ENCODE measurements at regions not wholly inside any gene's neighbourhood (a gene's known extent, or its start where the extent isn't known, plus 50 kb on each side); places are given as distances from the start of the nearest gene placed in this dataset.

DNA sequence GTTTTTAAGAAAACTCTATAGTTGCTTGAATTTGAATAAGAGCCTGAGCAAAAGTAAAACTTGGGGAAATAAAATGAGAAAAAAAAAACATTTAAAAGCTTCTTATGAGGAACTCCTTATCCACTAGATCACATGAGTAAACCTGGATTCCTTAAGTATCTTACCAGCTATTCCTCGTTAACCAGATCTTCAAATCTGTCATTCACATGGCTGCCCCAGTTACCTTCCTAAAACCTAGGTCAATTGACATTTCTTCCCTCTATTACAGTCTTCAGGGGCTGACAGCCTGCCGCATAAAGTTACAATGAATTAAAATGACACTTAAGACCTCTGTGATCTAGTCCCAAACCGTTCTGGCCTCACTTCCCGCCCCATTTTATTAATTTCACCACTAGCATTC lies 583.6 kb downstream of the NR2F2 start (continued):
- no peak for TF ChIP-seq GLIS3 (CRISPR knock-in tag; IDR thresholded peaks at IDR 0.05)

DNA sequence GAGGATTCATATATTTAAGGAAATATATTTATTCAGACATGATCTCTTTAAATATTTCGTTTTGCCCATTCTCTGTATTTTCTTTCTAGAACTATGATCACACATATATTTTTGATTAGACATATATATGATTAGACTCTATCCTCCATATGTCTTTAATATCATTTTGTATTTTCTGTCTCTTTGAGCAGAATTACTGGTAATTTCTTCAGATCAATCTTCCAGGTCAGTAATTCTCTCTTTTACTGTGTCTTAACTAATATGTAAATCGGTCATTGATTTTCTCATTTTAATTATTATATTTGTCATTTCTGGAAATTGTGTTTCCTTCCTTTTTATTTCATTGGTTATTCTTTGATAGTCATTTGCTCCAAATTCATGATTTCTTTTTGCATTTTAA lies 586.2 kb downstream of the NR2F2 start:
- no peak for ATAC-seq
- TF ChIP-seq ZFP30 (CRISPR knock-in tag; IDR thresholded peaks at IDR 0.05) (peak; percentile 92), TCF4 (CRISPR knock-in tag; IDR thresholded peaks at IDR 0.05; ENCODE audit: borderline replicate concordance) (no peak)

GRCh38 chr15:96924570-96924969 lies 594.1 kb downstream of the NR2F2 start:
- no peak for ATAC-seq
- TF ChIP-seq ZNF8 (CRISPR knock-in tag; IDR thresholded peaks at IDR 0.05) (no peak), CSRNP3 (CRISPR knock-in tag; IDR thresholded peaks at IDR 0.05) (no peak), TOX (CRISPR knock-in tag; IDR thresholded peaks at IDR 0.05; ENCODE audit: borderline replicate concordance) (no peak), POU6F1 (CRISPR knock-in tag; IDR thresholded peaks at IDR 0.05; ENCODE audit: borderline replicate concordance, low read depth) (no peak), ZFP30 (CRISPR knock-in tag; IDR thresholded peaks at IDR 0.05) (no peak), OSR1 (CRISPR knock-in tag; IDR thresholded peaks at IDR 0.05) (no peak), TCF4 (CRISPR knock-in tag; IDR thresholded peaks at IDR 0.05; ENCODE audit: borderline replicate concordance) (no peak), ZNF70 (CRISPR knock-in tag; IDR thresholded peaks at IDR 0.05) (no peak), GLIS3 (CRISPR knock-in tag; IDR thresholded peaks at IDR 0.05) (no peak), ISL1 (CRISPR knock-in tag; IDR thresholded peaks at IDR 0.05) (no peak), SNAI2 (CRISPR knock-in tag; IDR thresholded peaks at IDR 0.05) (no peak)
- TF ChIP-seq, protein P1, sequence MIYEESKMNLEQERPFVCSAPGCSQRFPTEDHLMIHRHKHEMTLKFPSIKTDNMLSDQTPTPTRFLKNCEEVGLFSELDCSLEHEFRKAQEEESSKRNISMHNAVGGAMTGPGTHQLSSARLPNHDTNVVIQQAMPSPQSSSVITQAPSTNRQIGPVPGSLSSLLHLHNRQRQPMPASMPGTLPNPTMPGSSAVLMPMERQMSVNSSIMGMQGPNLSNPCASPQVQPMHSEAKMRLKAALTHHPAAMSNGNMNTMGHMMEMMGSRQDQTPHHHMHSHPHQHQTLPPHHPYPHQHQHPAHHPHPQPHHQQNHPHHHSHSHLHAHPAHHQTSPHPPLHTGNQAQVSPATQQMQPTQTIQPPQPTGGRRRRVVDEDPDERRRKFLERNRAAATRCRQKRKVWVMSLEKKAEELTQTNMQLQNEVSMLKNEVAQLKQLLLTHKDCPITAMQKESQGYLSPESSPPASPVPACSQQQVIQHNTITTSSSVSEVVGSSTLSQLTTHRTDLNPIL (CRISPR knock-in tag; IDR thresholded peaks at IDR 0.05; ENCODE audit: low read depth): no peak

DNA sequence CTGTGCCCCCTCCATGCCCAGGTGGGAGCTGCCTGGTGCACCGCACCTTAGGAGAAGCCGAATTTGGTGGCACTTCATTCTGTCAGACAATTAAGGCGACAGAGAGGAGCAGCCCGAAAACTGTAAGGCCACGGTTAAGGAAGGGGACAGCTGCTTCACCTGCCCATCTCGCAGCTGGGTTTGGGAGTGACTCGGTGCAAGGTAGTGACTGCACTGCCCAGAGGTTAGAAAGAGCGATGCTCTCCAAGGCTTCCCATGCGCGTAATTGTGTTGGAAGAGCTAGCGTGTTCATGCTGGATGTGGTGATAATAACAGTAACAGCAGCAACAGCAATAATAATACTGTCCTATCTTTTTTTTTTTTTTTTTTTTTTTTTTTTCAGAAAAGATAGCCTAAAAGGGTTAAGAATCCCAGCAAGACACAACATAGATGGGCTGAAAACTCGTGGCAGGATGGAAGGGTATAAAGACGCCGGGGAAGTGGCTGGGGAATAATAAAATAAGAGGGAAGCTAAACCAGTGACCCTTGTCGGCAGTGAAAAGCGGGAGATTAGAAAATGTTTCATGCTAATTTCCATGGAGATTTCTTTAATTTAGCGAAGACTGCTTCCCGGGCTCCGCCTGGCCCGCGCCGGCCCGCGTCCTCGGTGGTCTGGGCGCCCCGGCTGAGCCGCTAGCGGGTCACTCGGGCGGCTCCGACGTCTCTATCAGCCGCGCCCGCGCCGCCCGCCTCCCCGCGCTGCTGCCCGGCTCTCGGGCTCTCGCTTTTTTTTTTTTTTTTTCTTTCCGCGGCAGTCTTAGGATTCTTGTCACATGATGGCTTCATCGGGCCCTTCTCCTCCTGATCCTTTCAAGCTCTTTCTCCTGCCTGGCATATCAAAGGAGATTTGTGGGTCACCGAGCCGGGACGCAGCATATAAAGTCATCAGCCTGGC lies 617.1 kb downstream of the NR2F2 start:
- ATAC-seq: no peak
- TF ChIP-seq BACH2 (CRISPR knock-in tag; IDR thresholded peaks at IDR 0.05; ENCODE audit: borderline replicate concordance) (no peak), ESRRG (CRISPR knock-in tag; IDR thresholded peaks at IDR 0.05) (no peak), OSR1 (CRISPR knock-in tag; IDR thresholded peaks at IDR 0.05) (no peak), SNAI2 (CRISPR knock-in tag; IDR thresholded peaks at IDR 0.05) (no peak), POU6F1 (CRISPR knock-in tag; IDR thresholded peaks at IDR 0.05; ENCODE audit: borderline replicate concordance, low read depth) (no peak), TCF4 (CRISPR knock-in tag; IDR thresholded peaks at IDR 0.05; ENCODE audit: borderline replicate concordance) (no peak)

GRCh38 chr15:96948981-96949380 lies 618.5 kb downstream of the NR2F2 start:
- no peak for ATAC-seq
- TF ChIP-seq TOX (CRISPR knock-in tag; IDR thresholded peaks at IDR 0.05; ENCODE audit: borderline replicate concordance) (no peak), BACH2 (CRISPR knock-in tag; IDR thresholded peaks at IDR 0.05; ENCODE audit: borderline replicate concordance) (no peak), ARNTL (CRISPR knock-in tag; IDR thresholded peaks at IDR 0.05; ENCODE audit: borderline replicate concordance, low read depth) (no peak), ZNF8 (CRISPR knock-in tag; IDR thresholded peaks at IDR 0.05) (no peak), ISL1 (CRISPR knock-in tag; IDR thresholded peaks at IDR 0.05) (no peak), CSDC2 (CRISPR knock-in tag; IDR thresholded peaks at IDR 0.05) (no peak), ZNF70 (CRISPR knock-in tag; IDR thresholded peaks at IDR 0.05) (no peak), ZFP30 (CRISPR knock-in tag; IDR thresholded peaks at IDR 0.05) (no peak), ZC3H10 (CRISPR knock-in tag; IDR thresholded peaks at IDR 0.05) (no peak), TCF4 (CRISPR knock-in tag; IDR thresholded peaks at IDR 0.05; ENCODE audit: borderline replicate concordance) (no peak), ZNF565 (CRISPR knock-in tag; conservative IDR thresholded peaks at IDR 0.05; ENCODE audit: low read depth) (no peak), POU6F1 (CRISPR knock-in tag; IDR thresholded peaks at IDR 0.05; ENCODE audit: borderline replicate concordance, low read depth) (no peak)
- TF ChIP-seq, protein P2, sequence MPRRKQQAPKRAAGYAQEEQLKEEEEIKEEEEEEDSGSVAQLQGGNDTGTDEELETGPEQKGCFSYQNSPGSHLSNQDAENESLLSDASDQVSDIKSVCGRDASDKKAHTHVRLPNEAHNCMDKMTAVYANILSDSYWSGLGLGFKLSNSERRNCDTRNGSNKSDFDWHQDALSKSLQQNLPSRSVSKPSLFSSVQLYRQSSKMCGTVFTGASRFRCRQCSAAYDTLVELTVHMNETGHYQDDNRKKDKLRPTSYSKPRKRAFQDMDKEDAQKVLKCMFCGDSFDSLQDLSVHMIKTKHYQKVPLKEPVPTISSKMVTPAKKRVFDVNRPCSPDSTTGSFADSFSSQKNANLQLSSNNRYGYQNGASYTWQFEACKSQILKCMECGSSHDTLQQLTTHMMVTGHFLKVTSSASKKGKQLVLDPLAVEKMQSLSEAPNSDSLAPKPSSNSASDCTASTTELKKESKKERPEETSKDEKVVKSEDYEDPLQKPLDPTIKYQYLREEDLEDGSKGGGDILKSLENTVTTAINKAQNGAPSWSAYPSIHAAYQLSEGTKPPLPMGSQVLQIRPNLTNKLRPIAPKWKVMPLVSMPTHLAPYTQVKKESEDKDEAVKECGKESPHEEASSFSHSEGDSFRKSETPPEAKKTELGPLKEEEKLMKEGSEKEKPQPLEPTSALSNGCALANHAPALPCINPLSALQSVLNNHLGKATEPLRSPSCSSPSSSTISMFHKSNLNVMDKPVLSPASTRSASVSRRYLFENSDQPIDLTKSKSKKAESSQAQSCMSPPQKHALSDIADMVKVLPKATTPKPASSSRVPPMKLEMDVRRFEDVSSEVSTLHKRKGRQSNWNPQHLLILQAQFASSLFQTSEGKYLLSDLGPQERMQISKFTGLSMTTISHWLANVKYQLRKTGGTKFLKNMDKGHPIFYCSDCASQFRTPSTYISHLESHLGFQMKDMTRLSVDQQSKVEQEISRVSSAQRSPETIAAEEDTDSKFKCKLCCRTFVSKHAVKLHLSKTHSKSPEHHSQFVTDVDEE (CRISPR knock-in tag; IDR thresholded peaks at IDR 0.05): no peak

All from SK-N-SH treated with all-trans-retinoic acid at 6 μM for 48 hours (cell line).